ENCODE measurements at regions not wholly inside any gene's neighbourhood (a gene's known extent, or its start where the extent isn't known, plus 50 kb on each side); places are given as distances from the start of the nearest gene placed in this dataset.

DNA sequence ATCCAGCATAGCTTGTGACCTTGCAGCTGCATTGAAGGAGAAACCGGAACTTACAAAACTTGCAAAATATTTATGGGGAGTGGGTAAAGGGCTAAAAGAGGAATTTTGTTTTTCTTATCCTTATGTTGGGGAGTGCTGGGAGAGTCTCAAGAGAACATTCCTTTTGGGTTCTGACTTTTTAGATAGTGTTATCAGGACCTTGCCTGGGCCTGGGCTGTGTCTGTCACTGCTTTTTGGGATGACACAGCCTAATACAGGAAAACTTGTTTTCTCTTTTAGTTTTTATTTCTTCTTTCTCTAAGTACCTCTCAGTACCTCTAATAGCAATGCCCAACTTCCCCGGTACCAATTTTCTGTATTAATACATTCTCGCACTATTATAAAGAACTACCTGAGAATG lies 850.6 kb downstream of the RPS29 start:
- no peak for DNase-seq (ENCODE audit: low read depth, low spot score)
- CTCF ChIA-PET, result no interaction called here
- Histone ChIP-seq H3K4me3 (ENCODE audit: low read depth, low read length) (no peak overlapping the region), H3K9me3 (ENCODE audit: control insufficient read depth, insufficient read depth, low read length) (peaks cover 8% of the 10 kb centered on the region), H3K27ac (ENCODE audit: low read depth, low read length) (no peak overlapping the region), H3K27me3 (ENCODE audit: control insufficient read depth, insufficient read depth, low read length) (no peaks in the 10 kb centered on the region)
- TF ChIP-seq, protein P1, sequence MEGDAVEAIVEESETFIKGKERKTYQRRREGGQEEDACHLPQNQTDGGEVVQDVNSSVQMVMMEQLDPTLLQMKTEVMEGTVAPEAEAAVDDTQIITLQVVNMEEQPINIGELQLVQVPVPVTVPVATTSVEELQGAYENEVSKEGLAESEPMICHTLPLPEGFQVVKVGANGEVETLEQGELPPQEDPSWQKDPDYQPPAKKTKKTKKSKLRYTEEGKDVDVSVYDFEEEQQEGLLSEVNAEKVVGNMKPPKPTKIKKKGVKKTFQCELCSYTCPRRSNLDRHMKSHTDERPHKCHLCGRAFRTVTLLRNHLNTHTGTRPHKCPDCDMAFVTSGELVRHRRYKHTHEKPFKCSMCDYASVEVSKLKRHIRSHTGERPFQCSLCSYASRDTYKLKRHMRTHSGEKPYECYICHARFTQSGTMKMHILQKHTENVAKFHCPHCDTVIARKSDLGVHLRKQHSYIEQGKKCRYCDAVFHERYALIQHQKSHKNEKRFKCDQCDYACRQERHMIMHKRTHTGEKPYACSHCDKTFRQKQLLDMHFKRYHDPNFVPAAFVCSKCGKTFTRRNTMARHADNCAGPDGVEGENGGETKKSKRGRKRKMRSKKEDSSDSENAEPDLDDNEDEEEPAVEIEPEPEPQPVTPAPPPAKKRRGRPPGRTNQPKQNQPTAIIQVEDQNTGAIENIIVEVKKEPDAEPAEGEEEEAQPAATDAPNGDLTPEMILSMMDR (IDR thresholded peaks at IDR 0.05; ENCODE audit: low read depth, low read length), result no peak
- POLR2A ChIA-PET, result no interaction called here

DNA sequence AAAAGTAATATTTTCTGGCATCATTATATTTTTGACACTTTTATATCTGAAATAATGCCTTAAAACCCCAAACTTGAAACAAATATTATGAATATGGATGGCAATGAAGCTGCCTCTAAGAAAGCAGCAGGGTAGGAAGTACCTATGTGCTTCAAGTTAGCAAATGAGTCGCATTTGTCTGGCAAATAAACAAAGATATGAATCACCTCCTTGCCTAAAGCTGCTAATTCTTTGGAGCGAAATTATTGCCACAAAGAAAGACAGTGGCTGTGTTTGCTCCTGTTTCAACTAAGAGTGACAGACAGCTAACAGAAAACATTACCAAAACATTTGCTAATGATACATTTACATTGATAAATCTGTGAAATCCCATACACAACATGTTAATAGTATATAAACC lies 854.9 kb downstream of the RPS29 start:
- peaks cover 8% of the 10 kb centered on the region for H3K9me3 ChIP-seq (ENCODE audit: control insufficient read depth, insufficient read depth, low read length)
- ChIA-PET CTCF (no interaction called here), POLR2A (no interaction called here)
- TF ChIP-seq, protein P1 (IDR thresholded peaks at IDR 0.05; ENCODE audit: low read depth, low read length), result no peak
- no peak overlapping the region for H3K4me3 ChIP-seq (ENCODE audit: low read depth, low read length)
- H3K27ac ChIP-seq (ENCODE audit: low read depth, low read length), result no peak overlapping the region
- no peak for DNase-seq (ENCODE audit: low read depth, low spot score)
- H3K27me3 ChIP-seq (ENCODE audit: control insufficient read depth, insufficient read depth, low read length), result no peaks in the 10 kb centered on the region

DNA sequence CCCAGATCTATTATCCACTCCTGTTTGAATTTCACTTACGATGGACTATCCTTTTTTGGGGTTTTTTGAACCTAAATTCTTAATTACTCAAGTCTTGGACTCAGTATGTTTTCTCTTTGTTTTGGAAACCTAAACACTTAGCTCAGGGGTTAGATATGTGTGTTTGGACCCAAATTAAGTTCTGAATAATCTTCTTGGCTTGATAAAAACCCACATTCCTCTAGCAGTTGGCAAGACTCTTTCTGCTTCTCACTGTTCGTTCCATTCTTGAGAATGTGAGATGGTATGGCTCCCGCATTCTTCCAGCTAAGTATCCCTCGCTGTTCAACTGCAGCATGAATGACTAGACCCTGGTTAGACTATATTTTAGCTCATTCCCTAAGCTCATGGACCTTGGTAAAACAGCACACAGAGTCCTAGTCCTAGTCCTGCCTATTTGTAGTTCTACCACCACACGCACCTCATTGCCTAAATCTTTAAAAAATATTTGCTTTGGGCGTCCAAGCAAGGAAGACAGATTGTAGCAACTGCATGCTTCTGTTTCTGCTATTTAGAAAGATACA lies 860.0 kb downstream of the RPS29 start:
- no peaks in the 10 kb centered on the region; the same call in 1 of the 2 replicates for H3K9me3 ChIP-seq (ENCODE audit: control insufficient read depth, insufficient read depth, low read length)
- TF ChIP-seq, protein P1 (IDR thresholded peaks at IDR 0.05; ENCODE audit: low read depth, low read length), result no peak
- no peaks in the 10 kb centered on the region for H3K27me3 ChIP-seq (ENCODE audit: control insufficient read depth, insufficient read depth, low read length)
- DNase-seq (ENCODE audit: low read depth, low spot score), result no peak
- ChIA-PET CTCF (no interaction called here), POLR2A (no interaction called here)
- H3K4me3 ChIP-seq (ENCODE audit: low read depth, low read length), result no peak overlapping the region
- no peak overlapping the region for H3K27ac ChIP-seq (ENCODE audit: low read depth, low read length)

DNA sequence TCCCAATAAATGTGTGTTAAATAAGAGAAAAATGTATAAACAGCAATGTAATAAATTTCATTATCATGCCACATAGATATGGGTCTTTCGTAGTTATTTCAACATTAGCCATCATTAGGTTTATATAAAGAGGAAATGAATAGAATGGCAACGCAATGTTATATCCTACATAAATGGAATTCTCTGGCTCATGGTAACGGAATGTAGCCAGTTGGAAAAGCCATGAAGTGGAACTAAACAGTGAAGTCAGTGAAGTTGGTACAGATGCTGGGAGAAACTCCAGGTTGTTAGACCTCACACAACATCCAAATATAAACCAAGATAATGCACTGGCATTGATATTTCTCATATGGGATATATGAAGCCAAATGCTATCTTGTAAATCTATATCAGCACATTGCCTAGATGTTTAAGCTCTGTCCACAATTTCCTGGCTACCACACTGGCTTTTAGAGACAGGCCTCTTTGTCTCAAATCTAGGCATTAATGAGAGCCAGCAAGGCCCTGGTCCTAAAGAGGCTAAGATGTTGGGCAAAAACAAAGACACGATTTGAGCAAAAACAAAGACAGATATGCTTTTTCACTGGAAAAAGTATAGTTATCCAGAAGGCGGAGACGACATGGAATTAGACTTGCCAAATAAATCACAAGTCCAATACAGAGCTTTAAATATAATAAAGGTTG lies 861.0 kb downstream of the RPS29 start:
- peak overlapping the region; percentile 62 for H3K27ac ChIP-seq (ENCODE audit: low read depth, low read length)

More for the DNA sequence above, 861.0 kb downstream of the RPS29 start:
- TF ChIP-seq, protein P1 (IDR thresholded peaks at IDR 0.05; ENCODE audit: low read depth, low read length), result no peak
- Histone ChIP-seq H3K9me3 (ENCODE audit: control insufficient read depth, insufficient read depth, low read length) (no peaks in the 10 kb centered on the region; the same call in 1 of the 2 replicates), H3K4me3 (ENCODE audit: low read depth, low read length) (no peak overlapping the region), H3K27me3 (ENCODE audit: control insufficient read depth, insufficient read depth, low read length) (no peaks in the 10 kb centered on the region)
- ChIA-PET CTCF (no interaction called here), POLR2A (no interaction called here)
- DNase-seq (ENCODE audit: low read depth, low spot score), result peak; percentile 38

All from AG04450 (cell line).